GM23338 (cell line): ENCODE measurements at regions not wholly inside any gene's neighbourhood (a gene's known extent, or its start where the extent isn't known, plus 50 kb on each side); places are given as distances from the start of the nearest gene placed in this dataset.

ENCODE experiments used
- ATAC-seq: fragments of 200-7000 bp; cut with Tn5 transposase; 3 replicates; pipeline ENCODE4 v1.9.1; 2020
- DNase-seq: peaks from one replicate; pipeline ENCODE4 v3.0.0-alpha.2; 2015; ENCODE audit warnings: low spot score
- H2AFZ ChIP-seq: fragments of 200-600 bp; sonication (generic); 2 replicates; pipeline ENCODE4 v1.8.0; 2016; ENCODE audit warnings: antibody characterized with exemption, mild to moderate bottlenecking, moderate library complexity
- H3F3A ChIP-seq: fragments of 200-600 bp; sonication (generic); replicated peaks from 2 replicates; pipeline ENCODE4 v1.8.0; 2017; ENCODE audit warnings: antibody characterized with exemption, mixed run types, low read depth
- H3K27ac ChIP-seq: fragments of 200-600 bp; sonication (generic); 2 replicates; pipeline ENCODE4 v1.6.1; 2016; ENCODE audit warnings: low read depth
- H3K27me3 ChIP-seq: fragments of 200-600 bp; sonication (generic); 2 replicates; pipeline ENCODE4 v1.8.0; 2016; ENCODE audit warnings: mild to moderate bottlenecking, mixed run types, moderate library complexity; ENCODE audit not compliant: insufficient read depth
- H3K36me3 ChIP-seq: fragments of 200-600 bp; sonication (generic); 2 replicates; pipeline ENCODE4 v1.8.0; 2016; ENCODE audit warnings: mild to moderate bottlenecking; ENCODE audit not compliant: insufficient read depth
- H3K4me1 ChIP-seq: fragments of 200-600 bp; sonication (generic); 2 replicates; pipeline ENCODE4 v1.8.0; 2016; ENCODE audit warnings: mild to moderate bottlenecking, moderate library complexity; ENCODE audit not compliant: insufficient read depth
- H3K4me2 ChIP-seq: fragments of 200-600 bp; sonication (generic); 2 replicates; pipeline ENCODE4 v1.7.1; 2017; ENCODE audit warnings: mixed run types
- H3K4me3 ChIP-seq: fragments of 200-600 bp; sonication (generic); 2 replicates; pipeline ENCODE4 v1.6.1; 2016; ENCODE audit warnings: mixed run types
- H3K79me2 ChIP-seq: fragments of 200-600 bp; sonication (generic); replicated peaks from 2 replicates; pipeline ENCODE4 v1.8.0; 2017; ENCODE audit warnings: mild to moderate bottlenecking; ENCODE audit not compliant: insufficient read depth
- H3K9me2 ChIP-seq: fragments of 200-600 bp; sonication (generic); 2 replicates; pipeline ENCODE4 v1.8.0; 2017; ENCODE audit not compliant: insufficient read depth
- H4K20me1 ChIP-seq: fragments of 200-600 bp; sonication (generic); replicated peaks from 2 replicates; pipeline ENCODE4 v1.8.0; 2017; ENCODE audit warnings: mild to moderate bottlenecking; ENCODE audit not compliant: insufficient read depth
- H3K27ac Mint-ChIP-seq: 2 replicates; pipeline ENCODE4 v1.8.0; 2020; ENCODE audit warnings: inconsistent platforms, mild to moderate bottlenecking, moderate library complexity, mixed read lengths
- H3K27me3 Mint-ChIP-seq: 3 replicates; pipeline ENCODE4 v1.8.0; 2022; ENCODE audit warnings: low read depth, mild to moderate bottlenecking, moderate library complexity, mixed read lengths, inconsistent platforms; ENCODE audit not compliant: insufficient read depth, poor library complexity
- H3K36me3 Mint-ChIP-seq: 3 replicates; pipeline ENCODE4 v1.8.0; 2021; ENCODE audit warnings: low read depth, mild to moderate bottlenecking, inconsistent platforms, moderate library complexity, mixed read lengths
- H3K4me1 Mint-ChIP-seq: 3 replicates; pipeline ENCODE4 v1.8.0; 2020; ENCODE audit warnings: mild to moderate bottlenecking, inconsistent platforms, mixed read lengths
- H3K4me3 Mint-ChIP-seq: 3 replicates; pipeline ENCODE4 v1.8.0; 2021; ENCODE audit warnings: moderate library complexity, mild to moderate bottlenecking, inconsistent platforms, mixed read lengths
- H3K9me3 Mint-ChIP-seq: 3 replicates; pipeline ENCODE4 v1.8.0; 2020; ENCODE audit warnings: moderate library complexity, mild to moderate bottlenecking, inconsistent platforms, mixed read lengths
- CREB1 ChIP-seq: fragments of 250-450 bp; sonication (Bioruptor Pico); IDR thresholded peaks from 2 replicates; pipeline ENCODE4 v1.5.0; 2020; ENCODE audit warnings: low read depth, mild to moderate bottlenecking, moderate library complexity
- CTCF ChIP-seq, 2 experiments: fragments of 200-600 bp in 1 of 2; sonication (generic) in 1 of 2; conservative IDR thresholded peaks; 2 replicates each; pipeline versions ENCODE4 v1.5.1 to v1.6.1; 2016 to 2017; ENCODE audit warnings: antibody characterized with exemption in 2 of 2, low read depth in 2 of 2, mild to moderate bottlenecking in 2 of 2, moderate library complexity in 1 of 2
- ETS1 ChIP-seq: IDR thresholded peaks from 2 replicates; pipeline ENCODE4 v1.6.1; 2016; ENCODE audit warnings: antibody characterized with exemption
- EZH2 ChIP-seq: fragments of 200-600 bp; sonication (generic); IDR thresholded peaks from one replicate; pipeline ENCODE4 v1.8.0; 2017; ENCODE audit warnings: antibody characterized with exemption, mild to moderate bottlenecking, low read depth; ENCODE audit not compliant: unreplicated experiment
- EZH2phosphoT487 ChIP-seq: fragments of 200-600 bp; sonication (generic); IDR thresholded peaks from one replicate; pipeline ENCODE4 v1.8.1; 2018; ENCODE audit warnings: antibody characterized with exemption; ENCODE audit not compliant: unreplicated experiment
- JUNB ChIP-seq: IDR thresholded peaks from one replicate; pipeline ENCODE4 v1.6.1; 2016; ENCODE audit warnings: antibody characterized with exemption; ENCODE audit not compliant: unreplicated experiment
- NANOG ChIP-seq: IDR thresholded peaks from 2 replicates; pipeline ENCODE4 v1.6.1; 2016; ENCODE audit warnings: antibody characterized with exemption, borderline replicate concordance
- POLR2AphosphoS5 ChIP-seq: IDR thresholded peaks from 2 replicates; pipeline ENCODE4 v1.6.1; 2016; ENCODE audit warnings: antibody characterized with exemption, low read depth
- REST ChIP-seq: IDR thresholded peaks from one replicate; pipeline ENCODE4 v1.6.1; 2018; ENCODE audit warnings: antibody characterized with exemption; ENCODE audit not compliant: unreplicated experiment
- STAT1 ChIP-seq: IDR thresholded peaks from one replicate; pipeline ENCODE4 v1.6.1; 2016; ENCODE audit warnings: antibody characterized with exemption; ENCODE audit not compliant: unreplicated experiment
- ZNF114 ChIP-seq: fragments of 250-450 bp; sonication (Bioruptor Pico); IDR thresholded peaks from 2 replicates; pipeline ENCODE4 v1.5.0; 2020; ENCODE audit warnings: mild to moderate bottlenecking, moderate library complexity
- ZNF331 ChIP-seq: fragments of 250-450 bp; sonication (Bioruptor Pico); IDR thresholded peaks from 2 replicates; pipeline ENCODE4 v1.5.0; 2020; ENCODE audit warnings: low read depth, mild to moderate bottlenecking, moderate library complexity

- peak overlapping the region; percentile 35; the same call in 1 of the 2 replicates for H2AFZ ChIP-seq
- no peaks in the 10 kb centered on the region for H3K79me2 ChIP-seq
- no peaks in the 10 kb centered on the region for H3F3A ChIP-seq
- Mint-ChIP-seq H3K9me3 (no peaks in the 10 kb centered on the region), H3K4me1 (peaks cover 10% of the 10 kb centered on the region; the same call in 2 of the 3 replicates), H3K36me3 (no peaks in the 10 kb centered on the region), H3K4me3 (no peak overlapping the region), H3K27ac (no peak overlapping the region), H3K27me3 (no peaks in the 10 kb centered on the region)
- DNase-seq = no peak
- H3K4me3 ChIP-seq = no peak overlapping the region
- TF ChIP-seq STAT1 = no peak
- TF ChIP-seq ETS1 = no peak
- TF ChIP-seq EZH2 = no peak
- TF ChIP-seq ZNF331 (CRISPR knock-in tag) = no peak
- no peak for TF ChIP-seq CREB1 (CRISPR knock-in tag)
- TF ChIP-seq CTCF (conservative IDR thresholded peaks at IDR 0.05; ENCODE audit: low read depth in 2 of 2) = no peak
- no peak for TF ChIP-seq ZNF114 (CRISPR knock-in tag)
- H3K4me2 ChIP-seq = no peak overlapping the region
- no peak for ATAC-seq
- H3K4me1 ChIP-seq = no peaks in the 10 kb centered on the region
- no peak overlapping the region for H3K27ac ChIP-seq
- H3K27me3 ChIP-seq = no peaks in the 10 kb centered on the region
- no peaks in the 10 kb centered on the region for H3K36me3 ChIP-seq
- H3K9me2 ChIP-seq = no peaks in the 10 kb centered on the region
- no peaks in the 10 kb centered on the region for H4K20me1 ChIP-seq
These were observed 349.2 kb downstream of the HGF start for GRCh38 chr7:81420526-81421226.

- Histone ChIP-seq H4K20me1 (no peaks in the 10 kb centered on the region), H3K4me2 (no peak overlapping the region), H3K4me1 (no peaks in the 10 kb centered on the region), H3K9me2 (no peaks in the 10 kb centered on the region), H2AFZ (no peak overlapping the region), H3K27me3 (no peaks in the 10 kb centered on the region), H3K27ac (no peak overlapping the region), H3K4me3 (no peak overlapping the region), H3K36me3 (no peaks in the 10 kb centered on the region), H3F3A (no peaks in the 10 kb centered on the region), H3K79me2 (no peaks in the 10 kb centered on the region)
- Mint-ChIP-seq H3K9me3 (no peaks in the 10 kb centered on the region), H3K4me3 (no peak overlapping the region), H3K4me1 (peaks cover 8% of the 10 kb centered on the region; the same call in 2 of the 3 replicates), H3K27me3 (no peaks in the 10 kb centered on the region), H3K27ac (no peak overlapping the region), H3K36me3 (no peaks in the 10 kb centered on the region)
- ATAC-seq (no peak), DNase-seq (no peak)
- TF ChIP-seq EZH2 (no peak), POLR2AphosphoS5 (no peak), EZH2phosphoT487 (no peak), CTCF (conservative IDR thresholded peaks at IDR 0.05; ENCODE audit: low read depth in 2 of 2) (no peak), ETS1 (no peak), ZNF331 (CRISPR knock-in tag) (no peak), ZNF114 (CRISPR knock-in tag) (no peak), JUNB (no peak), STAT1 (no peak), REST (no peak), NANOG (no peak), CREB1 (CRISPR knock-in tag) (no peak)
These were observed 350.1 kb downstream of the HGF start for GRCh38 chr7:81419731-81420130.
